T-helper 17 cell (primary cell): ENCODE measurements at regions not wholly inside any gene's neighbourhood (a gene's known extent, or its start where the extent isn't known, plus 50 kb on each side); places are given as distances from the start of the nearest gene placed in this dataset.
A peak's percentile ranks its signal among the peaks of the same experiment; 100 is the strongest.

Source experiments
- ATAC-seq: fragments of 150-1000 bp; cut with Tn5 transposase; 2 replicates; pipeline ENCODE4 v1.10.0; 2021; ENCODE audit warnings: mild to moderate bottlenecking, moderate library complexity
- DNase-seq, 3 donors: peaks; one replicate each; pipeline versions ENCODE4 v3.0.0 to v3.0.0-alpha.2; 2020 to 2021
- H3K9me3 ChIP-seq: one replicate; pipeline ENCODE4 v1.7.0; 2013; ENCODE audit warnings: low read length, mild to moderate bottlenecking; ENCODE audit not compliant: control insufficient read depth, poor library complexity, severe bottlenecking
- H3K27ac Mint-ChIP-seq: one replicate; pipeline ENCODE4 v1.8.0; 2022; ENCODE audit warnings: mild to moderate bottlenecking, moderate library complexity, mixed read lengths
- H3K27me3 Mint-ChIP-seq: one replicate; pipeline ENCODE4 v1.8.0; 2022; ENCODE audit warnings: mixed read lengths
- H3K36me3 Mint-ChIP-seq: one replicate; pipeline ENCODE4 v1.8.0; 2022; ENCODE audit warnings: low read depth, mixed read lengths
- H3K4me1 Mint-ChIP-seq: one replicate; pipeline ENCODE4 v1.8.0; 2022; ENCODE audit warnings: mild to moderate bottlenecking, mixed read lengths
- H3K4me3 Mint-ChIP-seq: one replicate; pipeline ENCODE4 v1.8.0; 2022; ENCODE audit warnings: mild to moderate bottlenecking, moderate library complexity, mixed read lengths

GRCh38 chr4:175929441-175929840 is 117.4 kb upstream of the GPM6A start:
- no peak for ATAC-seq
- no peak for DNase-seq
- Mint-ChIP-seq H3K36me3 (no peaks in the 10 kb centered on the region), H3K27me3 (peaks cover 5% of the 10 kb centered on the region), H3K4me3 (no peak overlapping the region), H3K27ac (no peak overlapping the region), H3K4me1 (no peaks in the 10 kb centered on the region)
- H3K9me3 ChIP-seq = no peaks in the 10 kb centered on the region

DNA sequence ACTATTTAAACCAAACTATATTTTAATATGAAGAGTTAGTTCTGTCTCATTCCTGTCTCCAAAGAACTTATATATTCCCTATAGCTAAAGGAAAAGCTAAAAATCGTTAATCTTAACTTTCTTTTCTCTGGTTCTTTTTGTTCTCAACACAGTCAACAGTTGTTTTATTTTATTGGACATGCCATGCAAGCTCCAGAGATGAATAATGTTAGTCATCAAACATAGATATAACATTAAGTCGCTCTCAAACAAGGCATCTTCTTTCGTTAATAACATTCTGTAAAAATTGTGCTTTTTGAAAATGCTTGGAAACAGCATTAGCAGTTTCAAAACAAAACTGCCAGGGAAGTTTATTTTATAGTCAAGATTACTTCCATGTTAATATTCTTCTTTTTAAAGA is 117.9 kb upstream of the GPM6A start:
- ATAC-seq (no peak), DNase-seq (no peak)
- Mint-ChIP-seq H3K36me3 (no peaks in the 10 kb centered on the region), H3K27me3 (peaks cover 5% of the 10 kb centered on the region), H3K27ac (no peak overlapping the region), H3K4me3 (no peak overlapping the region), H3K4me1 (no peaks in the 10 kb centered on the region)
- H3K9me3 ChIP-seq = no peaks in the 10 kb centered on the region

DNA sequence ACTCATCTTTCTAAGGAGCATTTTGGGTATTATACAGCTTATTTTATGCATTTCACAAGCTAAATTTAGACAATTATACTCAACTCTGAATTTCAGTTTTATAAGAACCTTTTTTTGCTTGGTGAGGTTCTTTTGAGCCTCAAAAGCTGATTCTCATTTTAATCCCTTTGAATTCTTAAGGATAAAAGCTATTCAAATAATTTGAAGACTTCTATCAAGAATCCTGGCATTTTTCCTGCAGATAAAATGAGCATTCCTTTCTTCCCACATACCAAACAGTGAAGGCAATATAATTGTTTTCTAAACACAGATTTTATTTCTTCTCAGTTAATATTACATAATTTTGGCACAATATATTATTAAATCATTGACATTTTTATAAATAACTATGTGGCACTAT is 118.4 kb upstream of the GPM6A start:
- DNase-seq (no peak), ATAC-seq (no peak)
- H3K9me3 ChIP-seq = no peaks in the 10 kb centered on the region
- H3K27me3 Mint-ChIP-seq = peaks cover 5% of the 10 kb centered on the region
- no peak overlapping the region for H3K27ac Mint-ChIP-seq
- H3K4me3 Mint-ChIP-seq = no peak overlapping the region
- H3K4me1 Mint-ChIP-seq = no peaks in the 10 kb centered on the region
- no peaks in the 10 kb centered on the region for H3K36me3 Mint-ChIP-seq

DNA sequence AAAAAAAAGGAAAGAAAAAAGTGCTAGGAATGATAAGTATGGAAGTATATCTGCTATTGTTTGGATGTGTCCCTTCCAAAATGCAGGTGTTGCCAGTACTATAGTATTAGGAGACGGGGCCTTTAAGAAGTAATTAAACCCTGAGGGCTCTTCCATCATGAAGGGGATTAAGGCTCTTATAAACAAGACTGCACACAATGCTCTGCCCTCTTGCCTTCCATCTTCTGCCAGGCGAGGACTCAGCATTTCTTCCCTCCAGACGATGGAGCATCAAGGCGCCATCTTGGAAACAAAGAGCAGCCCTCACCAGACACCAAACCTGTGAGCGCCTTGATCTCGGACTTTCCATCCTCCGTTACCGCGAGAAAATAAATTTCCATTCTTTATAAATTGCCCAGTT is 120.1 kb upstream of the GPM6A start:
- Mint-ChIP-seq H3K27ac (no peak overlapping the region), H3K27me3 (peaks cover 5% of the 10 kb centered on the region), H3K4me3 (no peak overlapping the region), H3K36me3 (no peaks in the 10 kb centered on the region), H3K4me1 (no peaks in the 10 kb centered on the region)
- no peaks in the 10 kb centered on the region for H3K9me3 ChIP-seq
- DNase-seq (no peak), ATAC-seq (no peak)

DNA sequence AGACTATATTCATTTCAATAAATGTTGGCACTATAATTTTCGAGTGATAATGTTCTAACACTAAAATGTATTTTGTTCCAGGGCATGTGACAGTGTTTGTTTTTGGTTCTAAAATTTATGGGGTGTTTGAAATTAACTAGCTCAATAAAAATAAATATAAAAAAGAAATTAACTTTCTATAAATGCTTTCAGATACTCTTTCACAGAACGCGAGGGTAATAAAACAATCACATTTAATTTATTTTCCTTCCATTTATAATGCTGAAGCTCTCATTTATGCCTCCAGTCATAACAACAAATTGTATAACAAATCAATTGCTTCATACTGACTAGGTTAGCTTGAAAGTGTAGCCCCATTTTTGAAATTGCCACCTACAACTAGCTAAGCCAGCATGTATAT is 122.4 kb upstream of the GPM6A start:
- Mint-ChIP-seq H3K4me1 (no peaks in the 10 kb centered on the region), H3K4me3 (no peak overlapping the region), H3K27ac (no peak overlapping the region), H3K36me3 (no peaks in the 10 kb centered on the region), H3K27me3 (peaks cover 5% of the 10 kb centered on the region)
- H3K9me3 ChIP-seq = no peaks in the 10 kb centered on the region
- ATAC-seq = no peak
- no peak for DNase-seq

- no peak for ATAC-seq
These were observed 123.1 kb upstream of the GPM6A start for GRCh38 chr4:175935016-175935661.

GRCh38 chr4:175944126-175944910 is 121.3 kb upstream of the WDR17 start:
- no peak overlapping the region for H3K27ac Mint-ChIP-seq
- H3K27me3 Mint-ChIP-seq = peaks cover 12% of the 10 kb centered on the region
- H3K9me3 ChIP-seq = no peaks in the 10 kb centered on the region
- H3K36me3 Mint-ChIP-seq = no peaks in the 10 kb centered on the region
- no peak for DNase-seq
- ATAC-seq = no peak
- H3K4me1 Mint-ChIP-seq = peaks cover 6% of the 10 kb centered on the region
- no peak overlapping the region for H3K4me3 Mint-ChIP-seq

More at GRCh38 chr4:175935016-175935661, 123.1 kb upstream of the GPM6A start:
- Mint-ChIP-seq H3K36me3 (no peaks in the 10 kb centered on the region), H3K27ac (no peak overlapping the region), H3K4me3 (no peak overlapping the region), H3K27me3 (peaks cover 5% of the 10 kb centered on the region), H3K4me1 (no peaks in the 10 kb centered on the region)
- no peaks in the 10 kb centered on the region for H3K9me3 ChIP-seq
- DNase-seq = no peak

GRCh38 chr4:175946472-175947116 is 119.0 kb upstream of the WDR17 start:
- no peaks in the 10 kb centered on the region for H3K9me3 ChIP-seq
- no peaks in the 10 kb centered on the region for H3K36me3 Mint-ChIP-seq
- ATAC-seq (no peak), DNase-seq (no peak)
- peak overlapping the region; percentile 81 for H3K4me3 Mint-ChIP-seq
- peaks cover 16% of the 10 kb centered on the region for H3K27me3 Mint-ChIP-seq
- H3K27ac Mint-ChIP-seq = peak overlapping the region; percentile 81
- peaks cover 6% of the 10 kb centered on the region for H3K4me1 Mint-ChIP-seq

DNA sequence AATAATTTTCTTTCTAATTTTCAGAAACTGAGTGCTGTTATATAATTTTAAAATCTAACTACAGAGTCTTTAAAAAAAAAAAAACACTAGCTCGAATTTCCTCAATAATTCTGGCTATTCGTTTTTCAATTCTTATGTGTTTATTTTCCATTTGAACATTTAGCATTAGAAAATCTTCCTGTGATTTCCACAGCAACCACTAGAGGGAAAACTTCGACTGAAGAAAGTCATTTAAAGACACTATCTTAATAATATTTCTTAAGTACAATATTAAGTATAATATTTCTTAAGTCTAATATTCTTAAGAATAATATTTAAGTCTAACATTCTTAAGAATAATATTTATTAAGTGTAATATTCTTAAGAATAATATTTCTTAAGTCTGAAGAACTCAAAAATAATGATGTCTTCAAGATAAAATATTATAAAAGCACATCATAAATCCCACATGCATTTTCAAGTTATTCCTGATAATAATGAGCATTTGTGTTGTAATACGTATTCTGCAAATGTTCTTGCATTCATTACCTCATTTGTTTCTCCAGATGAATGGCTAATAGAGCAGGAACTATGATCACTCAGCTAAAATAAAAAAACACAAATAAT is 118.4 kb upstream of the WDR17 start:
- DNase-seq (no peak), ATAC-seq (no peak)
- peaks cover 6% of the 10 kb centered on the region for H3K4me1 Mint-ChIP-seq
- H3K36me3 Mint-ChIP-seq = no peaks in the 10 kb centered on the region
- no peak overlapping the region for H3K4me3 Mint-ChIP-seq
- no peaks in the 10 kb centered on the region for H3K9me3 ChIP-seq
- H3K27me3 Mint-ChIP-seq = peaks cover 22% of the 10 kb centered on the region
- H3K27ac Mint-ChIP-seq = no peak overlapping the region

DNA sequence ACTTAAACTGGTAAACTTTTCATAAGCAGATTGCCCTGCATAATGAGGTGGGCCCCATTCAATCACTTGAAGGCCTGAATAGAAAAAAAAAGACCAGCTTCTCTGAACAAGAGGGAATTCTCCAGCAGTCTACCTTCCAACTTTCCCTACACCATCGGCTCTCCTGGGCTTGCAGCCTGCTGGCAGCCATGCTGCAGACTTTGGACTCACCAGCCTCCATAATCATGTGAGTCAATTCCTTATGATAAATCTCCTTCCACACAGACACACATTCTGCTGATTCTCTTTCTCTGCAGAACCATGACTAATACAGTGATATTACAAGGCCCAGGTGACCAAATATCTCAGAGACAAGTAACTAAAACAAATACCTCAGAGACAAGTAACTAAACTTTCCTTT is 113.8 kb upstream of the WDR17 start:
- H3K4me1 Mint-ChIP-seq = no peaks in the 10 kb centered on the region
- peaks cover 16% of the 10 kb centered on the region for H3K27me3 Mint-ChIP-seq
- DNase-seq (no peak), ATAC-seq (no peak)
- no peak overlapping the region for H3K4me3 Mint-ChIP-seq
- no peaks in the 10 kb centered on the region for H3K9me3 ChIP-seq
- H3K27ac Mint-ChIP-seq = no peak overlapping the region
- no peaks in the 10 kb centered on the region for H3K36me3 Mint-ChIP-seq

DNA sequence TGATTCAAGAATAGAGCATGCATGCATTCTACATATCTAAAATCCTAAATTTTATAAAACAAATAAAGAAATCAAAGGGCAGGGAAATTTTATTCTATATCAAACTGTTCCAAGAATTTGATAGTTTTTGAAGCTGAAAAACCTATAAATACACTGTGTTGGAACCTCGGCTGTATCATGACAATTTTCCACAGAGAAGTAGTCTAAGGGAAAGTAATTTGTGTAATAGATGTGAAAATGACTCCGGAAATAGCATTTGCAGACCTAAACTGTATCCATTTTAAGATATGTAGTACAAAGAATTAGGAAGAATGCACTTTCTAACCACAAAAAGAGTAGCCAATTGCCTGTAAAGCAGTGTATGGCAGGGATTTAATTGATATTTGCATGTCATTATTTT is 112.5 kb upstream of the WDR17 start:
- H3K9me3 ChIP-seq = no peaks in the 10 kb centered on the region
- DNase-seq = no peak
- no peak for ATAC-seq
- Mint-ChIP-seq H3K4me1 (no peaks in the 10 kb centered on the region), H3K27ac (no peak overlapping the region), H3K36me3 (no peaks in the 10 kb centered on the region), H3K27me3 (peaks cover 18% of the 10 kb centered on the region), H3K4me3 (no peak overlapping the region)

- H3K4me1 Mint-ChIP-seq = no peaks in the 10 kb centered on the region
- ATAC-seq (no peak), DNase-seq (no peak)
- no peak overlapping the region for H3K4me3 Mint-ChIP-seq
- H3K27me3 Mint-ChIP-seq = peaks cover 27% of the 10 kb centered on the region
- H3K36me3 Mint-ChIP-seq = no peaks in the 10 kb centered on the region
- no peaks in the 10 kb centered on the region for H3K9me3 ChIP-seq
- H3K27ac Mint-ChIP-seq = no peak overlapping the region
These were observed 111.6 kb upstream of the WDR17 start for GRCh38 chr4:175953960-175954521.

- Mint-ChIP-seq H3K4me1 (no peaks in the 10 kb centered on the region), H3K27ac (no peak overlapping the region), H3K4me3 (no peak overlapping the region), H3K36me3 (no peaks in the 10 kb centered on the region), H3K27me3 (peaks cover 33% of the 10 kb centered on the region)
- DNase-seq (no peak), ATAC-seq (no peak)
- H3K9me3 ChIP-seq = no peaks in the 10 kb centered on the region
These were observed 111.0 kb upstream of the WDR17 start for GRCh38 chr4:175954685-175955084.
